T-helper 9 cell (primary cell): ENCODE measurements at regions not wholly inside any gene's neighbourhood (a gene's known extent, or its start where the extent isn't known, plus 50 kb on each side); places are given as distances from the start of the nearest gene placed in this dataset.

ENCODE experiments used
- DNase-seq: peaks from one replicate; pipeline ENCODE4 v3.0.0-alpha.2; 2020

DNA sequence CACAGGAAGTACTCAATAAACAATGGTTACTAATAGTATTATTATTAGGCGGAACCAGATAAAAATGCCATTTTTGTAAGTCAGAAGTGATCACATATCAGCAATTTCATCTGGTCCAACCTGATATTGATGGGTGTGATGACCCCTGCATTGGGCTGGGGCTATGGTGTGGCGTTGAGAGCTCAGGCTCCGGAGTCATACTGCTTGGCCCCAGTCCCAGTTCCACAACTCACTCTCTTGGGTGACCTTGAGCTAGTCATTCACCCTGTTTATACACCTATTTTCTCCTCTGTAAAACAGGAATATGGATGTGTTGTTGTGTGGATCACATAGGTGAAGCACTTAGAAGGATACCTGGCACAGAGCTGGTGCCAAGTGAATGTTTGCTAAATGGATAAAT, 229.4 kb upstream of the POU3F1 start:
- no peak for DNase-seq

GRCh38 chr1:38274974-38275373, 228.4 kb upstream of the POU3F1 start:
- DNase-seq = no peak

- DNase-seq = no peak
These were observed 226.7 kb upstream of the POU3F1 start for GRCh38 chr1:38273196-38273804.

GRCh38 chr1:38272515-38272914, 225.9 kb upstream of the POU3F1 start:
- DNase-seq = no peak

DNA sequence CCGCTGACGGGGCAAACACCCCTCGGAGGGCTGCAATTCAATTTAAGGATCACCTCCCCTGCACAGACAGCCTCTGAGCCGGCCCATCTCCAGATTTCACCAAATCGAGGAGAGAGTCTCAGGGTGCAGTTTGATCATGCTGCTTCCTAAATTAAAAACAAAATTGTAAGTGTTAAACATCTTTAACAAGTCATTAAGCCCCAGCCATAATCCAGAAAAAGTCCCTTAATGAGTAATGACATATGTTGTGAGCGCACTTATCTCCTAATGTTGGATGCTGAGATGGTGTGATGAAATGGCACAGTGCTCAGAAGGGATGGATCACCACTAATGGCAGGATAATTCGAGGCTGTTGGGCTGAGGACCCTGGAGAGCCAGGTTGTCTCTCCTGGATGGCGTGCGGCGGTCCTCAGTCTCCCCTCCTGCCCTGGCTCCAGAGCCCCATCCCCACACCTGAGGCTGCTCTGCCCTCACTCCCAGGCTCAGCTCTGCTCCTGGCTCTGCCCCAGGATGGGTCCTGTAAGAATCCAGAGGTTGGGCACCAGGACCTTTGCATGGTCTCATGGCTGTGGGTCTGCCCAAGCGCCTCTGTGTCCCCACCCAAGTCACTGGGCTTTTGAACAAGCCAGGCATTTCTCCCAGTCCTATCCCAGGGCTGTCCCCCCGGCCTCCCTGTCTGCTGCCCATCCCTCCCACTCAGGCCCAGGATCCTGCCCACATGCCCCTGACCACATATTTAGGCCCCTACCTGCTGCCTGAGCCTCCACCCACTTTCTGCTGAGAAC, 224.4 kb upstream of the POU3F1 start:
- DNase-seq = no peak

GRCh38 chr1:38269923-38270848, 223.6 kb upstream of the POU3F1 start:
- no peak for DNase-seq

- DNase-seq = no peak
These were observed 221.6 kb upstream of the POU3F1 start for GRCh38 chr1:38268226-38268625.

GRCh38 chr1:38267037-38268036, 220.7 kb upstream of the POU3F1 start:
- no peak for DNase-seq

DNA sequence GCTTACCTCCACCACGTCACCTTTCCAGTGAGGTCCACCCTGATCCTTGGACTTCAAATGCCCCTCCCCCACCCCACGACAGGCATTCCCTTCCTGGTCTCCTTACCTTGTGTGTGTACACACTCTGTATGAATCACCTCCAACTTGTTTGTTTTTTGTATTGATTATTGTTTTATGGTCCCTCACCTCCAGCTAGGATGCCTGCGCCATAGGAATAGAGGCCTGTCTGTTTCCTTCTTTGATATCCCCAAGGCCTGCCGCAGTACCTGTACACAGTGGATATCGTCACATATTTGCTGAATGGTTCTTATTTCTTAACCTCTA, 219.6 kb upstream of the POU3F1 start:
- DNase-seq = no peak

- DNase-seq = no peak
These were observed 219.0 kb upstream of the POU3F1 start for GRCh38 chr1:38265293-38266196.

DNA sequence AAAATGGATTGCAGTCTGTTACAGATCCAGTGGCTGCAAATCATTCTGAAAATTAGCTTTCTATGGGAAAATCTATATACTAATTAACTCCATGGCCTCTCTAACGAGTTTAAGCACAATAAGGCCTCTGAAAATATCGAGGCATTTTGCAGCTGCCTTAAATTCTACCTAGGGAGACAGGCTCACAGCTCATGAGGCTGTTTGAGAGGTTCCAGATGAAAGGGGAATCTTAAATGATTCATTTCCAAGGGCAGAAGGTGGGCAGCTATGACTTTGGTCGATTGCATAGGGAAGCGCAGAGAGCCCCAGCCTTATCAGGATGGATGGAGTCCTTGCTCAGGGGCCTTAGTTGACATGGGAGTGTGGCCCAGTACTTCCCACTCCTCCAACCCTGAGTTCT, 216.8 kb upstream of the POU3F1 start:
- DNase-seq = no peak

GRCh38 chr1:38261574-38261973, 215.0 kb upstream of the POU3F1 start:
- DNase-seq = no peak

DNA sequence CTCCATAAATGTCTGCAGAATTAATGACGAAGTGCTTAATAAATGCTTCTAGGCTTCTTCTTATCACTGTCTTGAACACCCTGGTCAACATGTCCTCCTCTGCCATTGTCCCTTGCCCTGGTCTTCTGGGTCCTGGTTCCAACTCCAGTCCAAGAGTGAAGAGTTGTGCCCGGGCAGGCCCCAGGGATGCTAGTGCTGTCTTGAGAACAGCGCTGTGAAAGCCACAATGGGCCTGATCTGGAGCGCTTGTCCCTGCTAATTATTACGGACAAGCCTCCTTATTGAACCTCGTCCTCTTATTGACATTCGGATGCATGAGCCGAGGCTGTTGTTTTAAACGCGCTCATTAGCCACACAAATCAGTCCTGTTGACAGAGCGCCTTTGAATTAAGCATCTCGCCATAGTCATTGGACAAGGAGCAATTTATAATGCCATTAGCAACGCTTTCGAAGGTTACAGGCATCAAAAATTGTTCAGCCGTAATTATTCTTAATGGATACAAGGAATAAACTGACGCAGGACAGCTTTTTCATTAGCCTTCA, 211.6 kb upstream of the POU3F1 start:
- DNase-seq = no peak

GRCh38 chr1:38257374-38257773, 210.8 kb upstream of the POU3F1 start:
- DNase-seq = no peak

DNA sequence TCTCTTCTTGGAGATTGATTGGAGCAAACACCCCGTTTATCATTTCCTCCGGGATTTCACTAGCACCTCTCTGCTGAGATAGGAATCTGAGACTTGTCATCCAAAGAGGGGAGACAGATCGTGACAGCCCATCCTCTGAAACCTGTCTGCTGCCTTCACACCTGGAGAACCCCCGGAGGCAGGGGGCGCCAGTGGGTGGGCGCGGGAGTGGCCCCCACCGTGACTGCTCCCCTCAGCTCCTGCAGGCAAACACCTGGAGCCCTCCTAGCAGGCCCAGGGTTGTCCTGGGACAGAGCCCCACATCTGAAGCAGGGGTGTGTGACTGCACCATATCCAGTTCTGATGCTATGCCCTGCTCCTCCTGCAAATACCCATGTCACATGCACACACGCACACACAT, 209.5 kb upstream of the POU3F1 start:
- DNase-seq = no peak

- DNase-seq = no peak
These were observed 206.7 kb upstream of the POU3F1 start for GRCh38 chr1:38253314-38253713.

DNA sequence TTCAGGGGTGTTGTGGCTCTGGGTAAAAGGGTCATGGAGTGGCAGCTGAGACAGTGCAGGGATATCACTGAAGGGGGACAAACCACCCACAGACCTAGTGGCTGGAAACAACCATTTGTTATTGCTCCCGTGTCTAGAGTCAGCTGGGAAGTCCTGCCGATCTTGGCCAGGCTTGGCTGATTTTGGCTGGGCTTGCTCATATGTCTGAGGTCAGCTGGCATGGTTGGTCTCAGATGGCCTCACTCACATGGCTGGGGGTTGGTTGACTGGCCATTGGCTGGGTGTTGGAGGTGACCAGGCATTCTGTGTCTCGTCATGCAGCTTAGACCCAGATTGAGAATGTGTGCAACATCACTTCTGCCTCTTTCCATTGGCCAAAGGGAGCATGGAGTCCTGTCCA, 203.8 kb upstream of the POU3F1 start:
- no peak for DNase-seq

DNA sequence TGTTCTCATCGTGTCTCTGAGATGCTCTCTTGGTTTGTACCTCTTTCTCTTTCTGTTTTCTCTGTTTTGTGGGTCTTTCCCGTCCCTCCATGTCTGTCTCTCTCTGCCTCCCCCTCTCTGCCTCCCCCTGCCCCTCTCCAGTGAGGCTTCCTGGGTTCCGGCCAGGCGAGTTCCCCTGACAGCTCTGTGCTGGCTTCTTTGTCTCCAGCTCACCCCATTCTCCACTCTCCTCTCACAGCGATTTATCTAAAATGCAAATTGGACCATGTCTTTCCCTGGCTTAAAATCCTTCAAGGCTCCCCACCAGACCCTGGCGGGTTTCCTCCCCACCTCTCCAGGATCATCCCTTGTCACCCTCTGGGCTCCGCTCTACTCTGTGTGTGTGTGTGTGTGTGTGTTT, 202.4 kb upstream of the POU3F1 start:
- DNase-seq = no peak

GRCh38 chr1:38246955-38247952, 200.7 kb upstream of the POU3F1 start:
- DNase-seq = no peak
